Liver (tissue), 8 donors: ENCODE measurements at regions not wholly inside any gene's neighbourhood (a gene's known extent, or its start where the extent isn't known, plus 50 kb on each side); places are given as distances from the start of the nearest gene placed in this dataset.

Experiments
- DNase-seq: peaks from one replicate; pipeline ENCODE4 v3.0.0-alpha.2; 2017; ENCODE audit warnings: low spot score
- H3K27ac ChIP-seq, 2 donors: one replicate each; pipeline ENCODE4 v1.7.0; 2013; ENCODE audit warnings: inconsistent platforms in 2 of 2, low read length in 2 of 2, control low read depth in 1 of 2, low read depth in 1 of 2, mild to moderate bottlenecking in 1 of 2
- H3K27me3 ChIP-seq, 4 donors: one replicate each; pipeline versions ENCODE4 v1.6.1 to v1.7.0; 2013; ENCODE audit warnings: low read length in 3 of 4, inconsistent platforms in 1 of 4, mild to moderate bottlenecking in 1 of 4, moderate library complexity in 1 of 4; ENCODE audit not compliant: control insufficient read depth in 4 of 4, insufficient read depth in 4 of 4
- H3K36me3 ChIP-seq, 4 donors: one replicate each; pipeline versions ENCODE4 v1.6.1 to v1.7.0; 2013; ENCODE audit warnings: low read length in 3 of 4, mild to moderate bottlenecking in 3 of 4, low read depth in 1 of 4, moderate library complexity in 1 of 4; ENCODE audit not compliant: control insufficient read depth in 4 of 4, insufficient read depth in 3 of 4
- H3K4me1 ChIP-seq, 4 donors: one replicate each; pipeline versions ENCODE4 v1.6.1 to v1.7.0; 2013; ENCODE audit warnings: low read length in 3 of 4, mild to moderate bottlenecking in 3 of 4, moderate library complexity in 1 of 4; ENCODE audit not compliant: control insufficient read depth in 4 of 4, insufficient read depth in 4 of 4
- H3K4me3 ChIP-seq, 3 donors: one replicate each; pipeline versions ENCODE4 v1.6.1 to v1.7.0; 2013; ENCODE audit warnings: low read length in 3 of 3, control low read depth in 1 of 3, low read depth in 1 of 3, mild to moderate bottlenecking in 1 of 3
- H3K9ac ChIP-seq, 2 donors: one replicate each; pipeline ENCODE4 v1.7.0; 2013; ENCODE audit warnings: low read length in 2 of 2, mild to moderate bottlenecking in 2 of 2, moderate library complexity in 2 of 2, control low read depth in 1 of 2, low read depth in 1 of 2
- H3K9me3 ChIP-seq, 4 donors: one replicate each; pipeline versions ENCODE4 v1.6.1 to v1.7.0; 2013; ENCODE audit warnings: low read length in 3 of 4; ENCODE audit not compliant: control insufficient read depth in 4 of 4
- ATF3 ChIP-seq: IDR thresholded peaks from 2 replicates; pipeline ENCODE4 v1.6.1; 2016; ENCODE audit warnings: antibody characterized with exemption
- CTCF ChIP-seq: fragments of 150-350 bp; IDR thresholded peaks from 2 replicates; pipeline ENCODE4 v1.5.1; 2017; ENCODE audit warnings: improper control_type of control experiment, low read depth, low read length; ENCODE audit not compliant: missing input control
- EGR1 ChIP-seq, 2 donors: IDR thresholded peaks; 2 replicates each; pipeline ENCODE4 v1.6.1; 2016 to 2018; ENCODE audit warnings: antibody characterized with exemption in 2 of 2, low read depth in 2 of 2
- FOXA1 ChIP-seq: IDR thresholded peaks from 2 replicates; pipeline ENCODE4 v1.6.1; 2016; ENCODE audit warnings: antibody characterized with exemption
- FOXA2 ChIP-seq: IDR thresholded peaks from 2 replicates; pipeline ENCODE4 v1.6.1; 2016; ENCODE audit warnings: antibody characterized with exemption
- GABPA ChIP-seq, 2 donors: IDR thresholded peaks in 1 of 2; conservative IDR thresholded peaks in 1 of 2; 2 replicates each; pipeline ENCODE4 v1.6.1; 2016; ENCODE audit warnings: antibody characterized with exemption in 2 of 2, mild to moderate bottlenecking in 1 of 2, moderate library complexity in 1 of 2
- HNF4A ChIP-seq, 2 donors: conservative IDR thresholded peaks; 2 replicates each; pipeline ENCODE4 v1.6.1; 2016; ENCODE audit warnings: antibody characterized with exemption in 2 of 2, mild to moderate bottlenecking in 2 of 2
- HNF4G ChIP-seq: IDR thresholded peaks from 2 replicates; pipeline ENCODE4 v1.6.1; 2016; ENCODE audit warnings: antibody characterized with exemption
- JUND ChIP-seq, 2 donors: IDR thresholded peaks; 2 replicates each; pipeline ENCODE4 v1.6.1; 2016; ENCODE audit warnings: antibody characterized with exemption in 2 of 2
- MAX ChIP-seq: IDR thresholded peaks from 2 replicates; pipeline ENCODE4 v1.6.1; 2016; ENCODE audit warnings: antibody characterized with exemption
- NR2F2 ChIP-seq: IDR thresholded peaks from 2 replicates; pipeline ENCODE4 v1.6.1; 2016; ENCODE audit warnings: antibody characterized with exemption
- RAD21 ChIP-seq, 2 donors: IDR thresholded peaks; 2 replicates each; pipeline ENCODE4 v1.6.1; 2016; ENCODE audit warnings: antibody characterized with exemption in 2 of 2, mild to moderate bottlenecking in 2 of 2
- REST ChIP-seq: IDR thresholded peaks from 2 replicates; pipeline ENCODE4 v1.6.1; 2016; ENCODE audit warnings: antibody characterized with exemption, mild to moderate bottlenecking
- RXRA ChIP-seq, 2 donors: IDR thresholded peaks; 2 replicates each; pipeline ENCODE4 v1.6.1; 2017 to 2018; ENCODE audit warnings: antibody characterized with exemption in 2 of 2, mild to moderate bottlenecking in 1 of 2
- SP1 ChIP-seq: IDR thresholded peaks from 2 replicates; pipeline ENCODE4 v1.6.1; 2018; ENCODE audit warnings: antibody characterized with exemption, mild to moderate bottlenecking
- TAF1 ChIP-seq: conservative IDR thresholded peaks from 2 replicates; pipeline ENCODE4 v1.6.1; 2016; ENCODE audit warnings: antibody characterized with exemption, mild to moderate bottlenecking
- YY1 ChIP-seq: IDR thresholded peaks from 2 replicates; pipeline ENCODE4 v1.6.1; 2016; ENCODE audit warnings: antibody characterized with exemption, mild to moderate bottlenecking
- WGBS: extraction: QIAGEN DNeasy Blood & Tissue Kit; methylation state at CpG from one replicate; pipeline ENCODE4 v1.1.7; 2013; 5-methylcytosine and 5-hydroxymethylcytosine counted together
- donor health status: healthy.
- donor health status: healthy.
- donor health status: healthy.
- donor health status: healthy.
- donor health status: healthy.

GRCh38 chr2:88868861-88869260 lies 177.4 kb downstream of the RPIA start:
- peaks cover 0 to 1% (median 0%) of the 10 kb centered on the region in 4 donors for H3K4me1 ChIP-seq
- no peak for TF ChIP-seq YY1
- no peak for TF ChIP-seq FOXA1
- no peak for TF ChIP-seq TAF1
- no peak for TF ChIP-seq RXRA (IDR thresholded peaks at IDR 0.05)
- no peak for TF ChIP-seq HNF4G
- 83% methylated on average over 1 of the region's 1 CpG for WGBS
- H3K9me3 ChIP-seq, result no peaks in the 10 kb centered on the region
- H3K27me3 ChIP-seq, result peaks cover 0 to 4% (median 0%) of the 10 kb centered on the region in 4 donors
- H3K4me3 ChIP-seq, result no peak overlapping the region
- no peak overlapping the region for H3K9ac ChIP-seq
- no peaks in the 10 kb centered on the region for H3K36me3 ChIP-seq
- no peak overlapping the region for H3K27ac ChIP-seq
- no peak for DNase-seq

- Histone ChIP-seq H3K9me3 (no peaks in the 10 kb centered on the region), H3K27me3 (no peaks in the 10 kb centered on the region), H3K4me1 (peaks cover 0 to 2% (median 0%) of the 10 kb centered on the region in 4 donors), H3K27ac (no peak overlapping the region), H3K36me3 (no peaks in the 10 kb centered on the region), H3K9ac (no peak overlapping the region), H3K4me3 (no peak overlapping the region)
- 51% methylated on average over 2 of the region's 2 CpGs for WGBS
- DNase-seq, result no peak
- no peak for TF ChIP-seq SP1
- no peak for TF ChIP-seq EGR1 (IDR thresholded peaks at IDR 0.05; ENCODE audit: low read depth in 2 of 2)
- TF ChIP-seq ATF3, result no peak
- no peak for TF ChIP-seq REST
- TF ChIP-seq NR2F2, result no peak
- TF ChIP-seq FOXA2, result no peak
- no peak for TF ChIP-seq YY1
- TF ChIP-seq RAD21 (IDR thresholded peaks at IDR 0.05), result no peak
- TF ChIP-seq MAX, result no peak
- TF ChIP-seq RXRA (IDR thresholded peaks at IDR 0.05), result no peak
Observed at GRCh38 chr2:88870267-88870839, 178.9 kb downstream of the RPIA start.

GRCh38 chr2:88871336-88871735 lies 179.9 kb downstream of the RPIA start:
- Histone ChIP-seq H3K27ac (no peak overlapping the region), H3K4me3 (no peak overlapping the region), H3K4me1 (peaks cover 0 to 2% (median 0%) of the 10 kb centered on the region in 4 donors), H3K27me3 (no peaks in the 10 kb centered on the region), H3K36me3 (no peaks in the 10 kb centered on the region), H3K9me3 (no peaks in the 10 kb centered on the region), H3K9ac (no peak overlapping the region)
- DNase-seq, result no peak
- WGBS, result 69% methylated on average over 5 of the region's 5 CpGs
- TF ChIP-seq HNF4A (conservative IDR thresholded peaks at IDR 0.05) (no peak), RAD21 (IDR thresholded peaks at IDR 0.05) (no peak), GABPA (IDR thresholded peaks at IDR 0.05 in 1 of 2, conservative IDR thresholded peaks at IDR 0.05 in 1 of 2) (no peak), FOXA1 (no peak), CTCF (no peak), TAF1 (no peak), RXRA (IDR thresholded peaks at IDR 0.05) (no peak), HNF4G (no peak), REST (no peak), YY1 (no peak), JUND (IDR thresholded peaks at IDR 0.05) (no peak), ATF3 (no peak), FOXA2 (no peak), MAX (no peak), NR2F2 (no peak)
